ENCODE measurements at regions not wholly inside any gene's neighbourhood (a gene's known extent, or its start where the extent isn't known, plus 50 kb on each side); places are given as distances from the start of the nearest gene placed in this dataset.

GRCh38 chr18:37812961-37813360 is 247.4 kb upstream of the CELF4 start:
- no peaks in the 10 kb centered on the region for H3K79me2 ChIP-seq (ENCODE audit: control insufficient read depth, insufficient read depth, low read length)
- BruUV-seq (replicated peaks), result no TSS peak
- CTCF ChIA-PET, result no interaction called here
- no peak overlapping the region for H3K4me2 ChIP-seq (ENCODE audit: insufficient read depth, low read length)
- no peak overlapping the region for H3K4me3 ChIP-seq (replicated peaks in 1 of 3; ENCODE audit: insufficient read depth in 1 of 3, low read depth in 1 of 3, low read length in 3 of 3)
- H3K27me3 ChIP-seq (ENCODE audit: control insufficient read depth in 2 of 2, insufficient read depth in 2 of 2, low read length in 2 of 2), result no peaks in the 10 kb centered on the region
- dilution Hi-C loops (cut with MboI; ENCODE audit: extremely low pct_ligation_motif_present, low sequenced_read_pairs) (no loop called here), intact Hi-C loops (cut with micrococcal nuclease) (no loop called here)
- no peak overlapping the region for H3K27ac ChIP-seq (ENCODE audit: insufficient read depth, low read depth, low read length)
- H3K9me3 ChIP-seq (replicated peaks; ENCODE audit: control insufficient read depth, insufficient read depth, low read length), result peaks cover 5% of the 10 kb centered on the region
- H3K9ac ChIP-seq (replicated peaks; ENCODE audit: extremely low read depth, insufficient read depth, low read length), result no peak overlapping the region
- no peaks in the 10 kb centered on the region for H3K9me1 ChIP-seq (replicated peaks; ENCODE audit: control insufficient read depth, extremely low read depth, insufficient read depth, low read length)
- TF ChIP-seq POLR2A (IDR thresholded peaks at IDR 0.05; ENCODE audit: low read depth, low read length), result no peak
- H2AFZ ChIP-seq (ENCODE audit: low read depth, low read length), result no peak overlapping the region
- H3K4me1 ChIP-seq (ENCODE audit: control insufficient read depth, extremely low read depth, insufficient read depth, low read length), result no peaks in the 10 kb centered on the region
- POLR2A ChIA-PET, result no interaction called here
- FAIRE-seq (no peak), DNase-seq (ENCODE audit: low read depth, low spot score) (no peak)
- no peaks in the 10 kb centered on the region for H4K20me1 ChIP-seq (replicated peaks; ENCODE audit: control insufficient read depth, extremely low read depth, insufficient read depth, low read length)
- no peaks in the 10 kb centered on the region for H3K36me3 ChIP-seq (ENCODE audit: control insufficient read depth in 2 of 2, extremely low read depth in 1 of 2, insufficient read depth in 2 of 2, low read length in 2 of 2)

GRCh38 chr18:37805773-37806404 is 240.3 kb upstream of the CELF4 start:
- Histone ChIP-seq H3K9me3 (replicated peaks; ENCODE audit: control insufficient read depth, insufficient read depth, low read length) (no peaks in the 10 kb centered on the region), H3K27ac (ENCODE audit: insufficient read depth, low read depth, low read length) (no peak overlapping the region), H3K27me3 (ENCODE audit: control insufficient read depth in 2 of 2, insufficient read depth in 2 of 2, low read length in 2 of 2) (no peaks in the 10 kb centered on the region), H3K9ac (replicated peaks; ENCODE audit: extremely low read depth, insufficient read depth, low read length) (no peak overlapping the region), H2AFZ (ENCODE audit: low read depth, low read length) (no peak overlapping the region), H3K9me1 (replicated peaks; ENCODE audit: control insufficient read depth, extremely low read depth, insufficient read depth, low read length) (no peaks in the 10 kb centered on the region), H3K79me2 (ENCODE audit: control insufficient read depth, insufficient read depth, low read length) (no peaks in the 10 kb centered on the region), H3K36me3 (ENCODE audit: control insufficient read depth in 2 of 2, extremely low read depth in 1 of 2, insufficient read depth in 2 of 2, low read length in 2 of 2) (no peaks in the 10 kb centered on the region), H3K4me3 (replicated peaks in 1 of 3; ENCODE audit: insufficient read depth in 1 of 3, low read depth in 1 of 3, low read length in 3 of 3) (no peak overlapping the region), H3K4me2 (ENCODE audit: insufficient read depth, low read length) (no peak overlapping the region), H4K20me1 (replicated peaks; ENCODE audit: control insufficient read depth, extremely low read depth, insufficient read depth, low read length) (no peaks in the 10 kb centered on the region), H3K4me1 (ENCODE audit: control insufficient read depth, extremely low read depth, insufficient read depth, low read length) (no peaks in the 10 kb centered on the region)
- ChIA-PET CTCF (no interaction called here), POLR2A (no interaction called here)
- TF ChIP-seq POLR2A (IDR thresholded peaks at IDR 0.05; ENCODE audit: low read depth, low read length) (no peak), POLR2AphosphoS5 (IDR thresholded peaks at IDR 0.05; ENCODE audit: insufficient read depth, low read depth, low read length) (no peak), JUN (IDR thresholded peaks at IDR 0.05; ENCODE audit: borderline replicate concordance, insufficient read depth, insufficient read length, low read depth) (no peak), EZH2 (IDR thresholded peaks at IDR 0.05; ENCODE audit: borderline replicate concordance, low read depth, low read length, severe bottlenecking) (no peak), GATA2 (IDR thresholded peaks at IDR 0.05; ENCODE audit: insufficient read depth, insufficient read length, low read depth, low read length) (no peak), MYC (IDR thresholded peaks at IDR 0.05; ENCODE audit: low read depth, low read length) (no peak), MAX (IDR thresholded peaks at IDR 0.05; ENCODE audit: insufficient read depth, insufficient read length) (no peak), CTCF (IDR thresholded peaks at IDR 0.05; ENCODE audit: extremely low read depth in 1 of 2, insufficient read depth in 1 of 2, low read depth in 1 of 2, low read length in 2 of 2) (no peak), FOS (IDR thresholded peaks at IDR 0.05; ENCODE audit: borderline replicate concordance, insufficient read depth, low read length) (no peak)
- FAIRE-seq, result no peak
- dilution Hi-C loops (cut with MboI; ENCODE audit: extremely low pct_ligation_motif_present, low sequenced_read_pairs), result no loop called here
- BruUV-seq (replicated peaks), result no TSS peak
- DNase-seq (ENCODE audit: low read depth, low spot score), result no peak
- intact Hi-C loops (cut with micrococcal nuclease), result no loop called here

All from endothelial cell of umbilical vein (primary cell).